Endothelial cell of umbilical vein (primary cell): ENCODE measurements at regions not wholly inside any gene's neighbourhood (a gene's known extent, or its start where the extent isn't known, plus 50 kb on each side); places are given as distances from the start of the nearest gene placed in this dataset.

ENCODE experiments used
- BruUV-seq: library from RNA; stranded (reverse); fragments of 400-500 nt; replicated peaks from 2 replicates; lab custom pipeline; 2021; lab: Mats Ljungman, UMichigan
- CTCF ChIA-PET: fragments of 300-600, 350-600 bp; sonication (Branson Sonifier 250); formaldehyde crosslinking; loops from one replicate; lab custom pipeline; 2021; ENCODE audit warnings: antibody characterized with exemption, inconsistent platforms; lab: Charles Lee
- POLR2A ChIA-PET: fragments of 300-600, 350-600 bp; sonication (Branson Sonifier 250); formaldehyde crosslinking; loops from one replicate; lab custom pipeline; 2021; ENCODE audit warnings: antibody characterized with exemption, inconsistent platforms; lab: Charles Lee
- DNase-seq: peaks from one replicate; pipeline ENCODE4 v3.0.0-alpha.2; 2011; ENCODE audit warnings: low read depth, low spot score
- FAIRE-seq: peaks from 2 replicates; lab custom pipeline; 2011; peaks lifted over from hg19 to GRCh38; lab: Jason Lieb, UNC
- H2AFZ ChIP-seq: 2 replicates; pipeline ENCODE4 v1.6.0; 2012; ENCODE audit warnings: low read depth, low read length, control low read depth, inconsistent platforms
- H3K27ac ChIP-seq: 2 replicates; pipeline ENCODE4 v1.5.1; 2011; ENCODE audit warnings: low read depth, mild to moderate bottlenecking, control low read depth, low read length, moderate library complexity; ENCODE audit not compliant: insufficient read depth
- H3K27me3 ChIP-seq, 2 experiments: 2 replicates each; pipeline versions ENCODE4 v1.6.0 to v1.6.1; 2011; ENCODE audit warnings: low read length in 2 of 2, mixed read lengths in 1 of 2; ENCODE audit not compliant: control insufficient read depth in 2 of 2, insufficient read depth in 2 of 2
- H3K36me3 ChIP-seq, 2 experiments: 2 replicates in 1 of 2; 3 replicates in 1 of 2; pipeline ENCODE4 v1.5.1; 2011; ENCODE audit warnings: low read length in 2 of 2, mild to moderate bottlenecking in 1 of 2, moderate library complexity in 1 of 2; ENCODE audit not compliant: control insufficient read depth in 2 of 2, insufficient read depth in 2 of 2; ENCODE audit errors: extremely low read depth in 1 of 2
- H3K4me1 ChIP-seq: 3 replicates; pipeline ENCODE4 v1.5.1; 2011; ENCODE audit warnings: mild to moderate bottlenecking, low read length; ENCODE audit not compliant: control insufficient read depth, insufficient read depth; ENCODE audit errors: extremely low read depth
- H3K4me2 ChIP-seq: 2 replicates; pipeline ENCODE4 v1.6.1; 2011; ENCODE audit warnings: low read length, control low read depth, mixed read lengths; ENCODE audit not compliant: insufficient read depth
- H3K4me3 ChIP-seq, 3 experiments: fragments of 200-600 bp in 1 of 3; sonication (generic), shearing (Covaris generic) in 1 of 3; replicated peaks in 1 of 3; 2 replicates each; pipeline ENCODE4 v1.5.1; 2011 to 2016; ENCODE audit warnings: control low read depth in 3 of 3, low read length in 3 of 3, mild to moderate bottlenecking in 2 of 3, inconsistent platforms in 1 of 3, low read depth in 1 of 3, moderate library complexity in 1 of 3; ENCODE audit not compliant: insufficient read depth in 1 of 3
- H3K79me2 ChIP-seq: 2 replicates; pipeline ENCODE4 v1.6.0; 2012; ENCODE audit warnings: low read length, inconsistent platforms; ENCODE audit not compliant: control insufficient read depth, insufficient read depth
- H3K9ac ChIP-seq: replicated peaks from 2 replicates; pipeline ENCODE3; 2011; ENCODE audit warnings: low read length, control low read depth; ENCODE audit not compliant: insufficient read depth; ENCODE audit errors: extremely low read depth
- H3K9me1 ChIP-seq: replicated peaks from 3 replicates; pipeline ENCODE4 v1.6.0; 2011; ENCODE audit warnings: mild to moderate bottlenecking, low read length; ENCODE audit not compliant: control insufficient read depth, insufficient read depth; ENCODE audit errors: extremely low read depth
- H3K9me3 ChIP-seq: replicated peaks from 2 replicates; pipeline ENCODE4 v1.5.1; 2012; ENCODE audit warnings: low read length, inconsistent platforms; ENCODE audit not compliant: control insufficient read depth, insufficient read depth
- H4K20me1 ChIP-seq: replicated peaks from 2 replicates; pipeline ENCODE3; 2011; ENCODE audit warnings: mild to moderate bottlenecking, low read length; ENCODE audit not compliant: control insufficient read depth, insufficient read depth; ENCODE audit errors: extremely low read depth
- EZH2 ChIP-seq: IDR thresholded peaks from 2 replicates; pipeline ENCODE4 v1.6.1; 2012; ENCODE audit warnings: borderline replicate concordance, low read depth, mild to moderate bottlenecking, moderate library complexity, low read length, inconsistent platforms; ENCODE audit not compliant: severe bottlenecking
- FOS ChIP-seq: IDR thresholded peaks from 2 replicates; pipeline ENCODE4 v1.6.1; 2011; ENCODE audit warnings: mild to moderate bottlenecking, low read length, moderate library complexity, borderline replicate concordance; ENCODE audit not compliant: insufficient read depth
- GATA2 ChIP-seq: IDR thresholded peaks from 2 replicates; pipeline ENCODE4 v1.7.0; 2011; ENCODE audit warnings: low read depth, mild to moderate bottlenecking, moderate library complexity, mixed read lengths, low read length; ENCODE audit not compliant: insufficient read length, insufficient read depth
- JUN ChIP-seq: IDR thresholded peaks from 2 replicates; pipeline ENCODE4 v1.6.1; 2011; ENCODE audit warnings: borderline replicate concordance, low read depth; ENCODE audit not compliant: insufficient read length, insufficient read depth
- MYC ChIP-seq: IDR thresholded peaks from one replicate; pipeline ENCODE4 v1.6.1; 2011; ENCODE audit warnings: mild to moderate bottlenecking, low read depth, low read length
- POLR2A ChIP-seq: IDR thresholded peaks from 2 replicates; pipeline ENCODE4 v1.6.1; 2012; ENCODE audit warnings: low read depth, mild to moderate bottlenecking, control low read depth, low read length
- POLR2AphosphoS5 ChIP-seq: IDR thresholded peaks from 2 replicates; pipeline ENCODE4 v1.6.1; 2012; ENCODE audit warnings: low read depth, mild to moderate bottlenecking, control low read depth, low read length, moderate library complexity; ENCODE audit not compliant: insufficient read depth
- dilution Hi-C: fragments of 300-500 bp; cut with MboI; formaldehyde crosslinking; loops from one replicate; pipeline ENCODE4 v1.15.0; 2019; ENCODE audit warnings: low sequenced_read_pairs; ENCODE audit not compliant: extremely low pct_ligation_motif_present
- intact Hi-C: fragments of 100-400 bp; cut with micrococcal nuclease; formaldehyde crosslinking; loops from one replicate; pipeline ENCODE4 v1.10.0; 2022
- TF ChIP-seq, protein P1 (sequence below): IDR thresholded peaks from 2 replicates; pipeline ENCODE4 v1.6.1; 2011; ENCODE audit not compliant: insufficient read depth, insufficient read length
- TF ChIP-seq, protein P2 (sequence below), 2 donors: IDR thresholded peaks; 1 replicate in 1 of 2; 2 replicates in 1 of 2; pipeline ENCODE4 v1.5.1; 2011; ENCODE audit warnings: low read length in 2 of 2, mild to moderate bottlenecking in 2 of 2, moderate library complexity in 2 of 2, control low read depth in 1 of 2, inconsistent platforms in 1 of 2, low read depth in 1 of 2; ENCODE audit not compliant: insufficient read depth in 1 of 2; ENCODE audit errors: extremely low read depth in 1 of 2

DNA sequence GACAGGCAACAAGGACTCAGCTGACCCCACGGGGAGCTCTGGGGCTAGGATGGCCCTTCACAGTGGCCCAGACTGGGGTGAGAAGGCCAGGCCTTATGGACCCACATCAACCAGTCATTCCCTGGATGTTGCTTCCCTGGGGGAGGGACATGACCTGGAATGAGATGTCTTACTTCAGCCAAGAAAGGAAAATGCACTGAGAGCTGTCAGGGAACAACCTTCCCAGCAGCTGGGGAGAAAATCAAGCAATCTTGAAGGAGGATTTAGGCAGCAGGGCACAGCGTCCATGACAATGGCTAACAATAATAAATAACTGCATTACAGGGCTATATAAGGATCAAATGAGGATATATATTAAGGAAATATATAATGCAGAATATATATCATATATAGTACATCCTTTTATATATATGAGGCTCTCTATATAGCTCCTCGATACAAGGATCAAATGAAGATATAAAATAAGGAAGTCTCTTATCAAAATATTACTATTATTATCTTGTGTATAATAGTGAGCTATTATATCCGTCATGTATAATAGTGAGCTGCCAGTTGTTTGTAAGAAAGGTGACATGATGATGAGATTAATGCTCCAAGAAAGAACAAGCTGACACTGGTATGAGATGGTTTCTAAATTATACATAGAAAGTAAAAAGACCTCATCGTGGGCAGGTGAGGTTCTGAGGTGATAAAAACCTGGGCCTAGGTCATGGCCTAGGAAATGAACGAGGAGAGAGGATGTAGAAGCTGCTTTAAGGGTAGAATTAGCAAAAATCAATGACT is 117.8 kb upstream of the LIPC start:
- H4K20me1 ChIP-seq, result no peaks in the 10 kb centered on the region
- H3K4me1 ChIP-seq, result peaks cover 10% of the 10 kb centered on the region
- no peak overlapping the region for H3K9ac ChIP-seq
- no peaks in the 10 kb centered on the region for H3K36me3 ChIP-seq
- H3K4me3 ChIP-seq, result no peak overlapping the region
- H2AFZ ChIP-seq, result peak overlapping the region; percentile 8
- dilution Hi-C loops, result no loop called here
- no peaks in the 10 kb centered on the region for H3K9me3 ChIP-seq
- DNase-seq (no peak), FAIRE-seq (no peak)
- H3K27me3 ChIP-seq, result no peaks in the 10 kb centered on the region
- POLR2A ChIA-PET, result no interaction called here
- CTCF ChIA-PET, result interaction anchor here (1.1 kb wide), 2 partner anchors 8 to 29 kb away, joined by 3 to 5 read pairs; no protein-coding TSS in a partner anchor
- H3K79me2 ChIP-seq, result no peaks in the 10 kb centered on the region
- TF ChIP-seq POLR2AphosphoS5 (no peak), GATA2 (no peak)
- TF ChIP-seq, protein P1, sequence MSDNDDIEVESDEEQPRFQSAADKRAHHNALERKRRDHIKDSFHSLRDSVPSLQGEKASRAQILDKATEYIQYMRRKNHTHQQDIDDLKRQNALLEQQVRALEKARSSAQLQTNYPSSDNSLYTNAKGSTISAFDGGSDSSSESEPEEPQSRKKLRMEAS, result no peak
- intact Hi-C loops, result no loop called here
- H3K27ac ChIP-seq, result no peak overlapping the region
- peak overlapping the region; percentile 46 for H3K4me2 ChIP-seq
- H3K9me1 ChIP-seq, result no peaks in the 10 kb centered on the region
- BruUV-seq, result no TSS peak

DNA sequence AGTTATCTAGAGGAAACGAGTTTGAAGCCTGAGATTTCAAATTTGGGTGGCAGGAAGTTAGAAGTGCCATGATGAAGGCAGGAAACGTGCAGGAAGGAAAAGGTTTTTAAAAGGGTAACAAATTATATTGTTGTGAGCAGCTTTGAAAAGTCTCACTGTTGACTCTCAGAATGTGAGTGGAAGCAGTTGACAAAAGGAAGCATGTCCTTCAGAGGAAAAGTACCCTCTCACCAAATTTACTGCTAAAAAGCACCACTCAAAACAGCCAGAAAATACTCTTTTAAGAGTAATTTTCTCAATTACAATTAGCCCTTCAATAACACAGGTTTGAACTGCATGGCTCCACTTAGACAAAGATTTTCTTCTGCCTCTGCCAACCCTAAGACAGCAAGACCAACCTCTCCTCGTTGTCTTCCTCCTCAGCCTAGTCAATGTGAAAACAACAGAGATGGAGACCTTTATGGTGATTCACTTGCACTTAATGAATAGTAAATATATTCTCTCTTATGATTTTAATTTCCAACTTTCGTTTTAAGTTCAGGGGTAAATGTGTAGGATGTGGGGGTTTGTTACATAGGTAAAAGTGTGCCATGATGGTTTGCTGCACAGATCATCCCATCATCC is 117.1 kb upstream of the LIPC start:
- Histone ChIP-seq H4K20me1 (no peaks in the 10 kb centered on the region), H3K36me3 (no peaks in the 10 kb centered on the region), H3K9ac (no peak overlapping the region), H3K9me1 (no peaks in the 10 kb centered on the region), H3K4me1 (peaks cover 10% of the 10 kb centered on the region), H3K79me2 (no peaks in the 10 kb centered on the region), H3K27ac (no peak overlapping the region), H3K4me3 (no peak overlapping the region), H3K27me3 (no peaks in the 10 kb centered on the region), H3K9me3 (no peaks in the 10 kb centered on the region), H2AFZ (peak overlapping the region; percentile 8), H3K4me2 (peak overlapping the region; percentile 46)
- intact Hi-C loops, result no loop called here
- CTCF ChIA-PET, result interaction anchor here (1.1 kb wide), 2 partner anchors 9 to 28 kb away, joined by 3 to 5 read pairs; no protein-coding TSS in a partner anchor
- FAIRE-seq, result no peak
- no TSS peak for BruUV-seq
- peak; percentile 24 for DNase-seq
- dilution Hi-C loops, result no loop called here
- no peak for TF ChIP-seq GATA2
- TF ChIP-seq POLR2A, result no peak
- TF ChIP-seq MYC, result no peak
- TF ChIP-seq EZH2, result no peak
- TF ChIP-seq FOS, result no peak
- no peak for TF ChIP-seq POLR2AphosphoS5
- TF ChIP-seq, protein P1, result no peak
- TF ChIP-seq, protein P2, sequence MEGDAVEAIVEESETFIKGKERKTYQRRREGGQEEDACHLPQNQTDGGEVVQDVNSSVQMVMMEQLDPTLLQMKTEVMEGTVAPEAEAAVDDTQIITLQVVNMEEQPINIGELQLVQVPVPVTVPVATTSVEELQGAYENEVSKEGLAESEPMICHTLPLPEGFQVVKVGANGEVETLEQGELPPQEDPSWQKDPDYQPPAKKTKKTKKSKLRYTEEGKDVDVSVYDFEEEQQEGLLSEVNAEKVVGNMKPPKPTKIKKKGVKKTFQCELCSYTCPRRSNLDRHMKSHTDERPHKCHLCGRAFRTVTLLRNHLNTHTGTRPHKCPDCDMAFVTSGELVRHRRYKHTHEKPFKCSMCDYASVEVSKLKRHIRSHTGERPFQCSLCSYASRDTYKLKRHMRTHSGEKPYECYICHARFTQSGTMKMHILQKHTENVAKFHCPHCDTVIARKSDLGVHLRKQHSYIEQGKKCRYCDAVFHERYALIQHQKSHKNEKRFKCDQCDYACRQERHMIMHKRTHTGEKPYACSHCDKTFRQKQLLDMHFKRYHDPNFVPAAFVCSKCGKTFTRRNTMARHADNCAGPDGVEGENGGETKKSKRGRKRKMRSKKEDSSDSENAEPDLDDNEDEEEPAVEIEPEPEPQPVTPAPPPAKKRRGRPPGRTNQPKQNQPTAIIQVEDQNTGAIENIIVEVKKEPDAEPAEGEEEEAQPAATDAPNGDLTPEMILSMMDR (IDR thresholded peaks at IDR 0.05; ENCODE audit: extremely low read depth in 1 of 2, insufficient read depth in 1 of 2, low read depth in 1 of 2, low read length in 2 of 2), result no peak
- TF ChIP-seq JUN, result no peak
- POLR2A ChIA-PET, result no interaction called here
